ENCODE measurements at regions not wholly inside any gene's neighbourhood (a gene's known extent, or its start where the extent isn't known, plus 50 kb on each side); places are given as distances from the start of the nearest gene placed in this dataset.

DNA sequence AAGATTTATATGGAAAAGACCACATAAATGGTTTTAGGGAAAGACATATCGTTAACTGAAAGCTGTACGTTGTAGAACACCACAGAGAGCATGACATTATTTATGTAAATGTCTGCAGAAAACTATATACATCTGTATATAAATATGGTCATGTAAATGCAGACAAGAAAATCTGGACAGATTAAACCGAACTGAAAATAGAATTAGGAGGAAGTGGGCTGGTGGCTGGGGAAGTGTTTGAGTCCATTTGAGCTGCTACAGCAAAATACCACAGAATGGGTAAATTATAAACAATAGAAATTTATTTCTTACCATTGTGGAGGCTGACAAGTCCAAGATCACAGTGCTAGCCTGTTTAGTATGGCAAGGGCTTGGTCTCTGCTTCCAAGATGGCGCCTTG, 56.3 kb upstream of the USP6NL start:
- TF ChIP-seq TAF1 (IDR thresholded peaks at IDR 0.05; ENCODE audit: borderline replicate concordance, insufficient read depth, low read length) (no peak), POLR2AphosphoS5 (IDR thresholded peaks at IDR 0.05; ENCODE audit: low read depth, low read length) (no peak), FOXP2 (optimal IDR thresholded peaks at IDR 0.05; ENCODE audit: borderline replicate concordance, extremely low read depth, extremely low read length, insufficient read depth) (no peak), SIN3A (IDR thresholded peaks at IDR 0.05; ENCODE audit: borderline replicate concordance, insufficient read depth, low read length) (no peak)
- TF ChIP-seq, protein P1, sequence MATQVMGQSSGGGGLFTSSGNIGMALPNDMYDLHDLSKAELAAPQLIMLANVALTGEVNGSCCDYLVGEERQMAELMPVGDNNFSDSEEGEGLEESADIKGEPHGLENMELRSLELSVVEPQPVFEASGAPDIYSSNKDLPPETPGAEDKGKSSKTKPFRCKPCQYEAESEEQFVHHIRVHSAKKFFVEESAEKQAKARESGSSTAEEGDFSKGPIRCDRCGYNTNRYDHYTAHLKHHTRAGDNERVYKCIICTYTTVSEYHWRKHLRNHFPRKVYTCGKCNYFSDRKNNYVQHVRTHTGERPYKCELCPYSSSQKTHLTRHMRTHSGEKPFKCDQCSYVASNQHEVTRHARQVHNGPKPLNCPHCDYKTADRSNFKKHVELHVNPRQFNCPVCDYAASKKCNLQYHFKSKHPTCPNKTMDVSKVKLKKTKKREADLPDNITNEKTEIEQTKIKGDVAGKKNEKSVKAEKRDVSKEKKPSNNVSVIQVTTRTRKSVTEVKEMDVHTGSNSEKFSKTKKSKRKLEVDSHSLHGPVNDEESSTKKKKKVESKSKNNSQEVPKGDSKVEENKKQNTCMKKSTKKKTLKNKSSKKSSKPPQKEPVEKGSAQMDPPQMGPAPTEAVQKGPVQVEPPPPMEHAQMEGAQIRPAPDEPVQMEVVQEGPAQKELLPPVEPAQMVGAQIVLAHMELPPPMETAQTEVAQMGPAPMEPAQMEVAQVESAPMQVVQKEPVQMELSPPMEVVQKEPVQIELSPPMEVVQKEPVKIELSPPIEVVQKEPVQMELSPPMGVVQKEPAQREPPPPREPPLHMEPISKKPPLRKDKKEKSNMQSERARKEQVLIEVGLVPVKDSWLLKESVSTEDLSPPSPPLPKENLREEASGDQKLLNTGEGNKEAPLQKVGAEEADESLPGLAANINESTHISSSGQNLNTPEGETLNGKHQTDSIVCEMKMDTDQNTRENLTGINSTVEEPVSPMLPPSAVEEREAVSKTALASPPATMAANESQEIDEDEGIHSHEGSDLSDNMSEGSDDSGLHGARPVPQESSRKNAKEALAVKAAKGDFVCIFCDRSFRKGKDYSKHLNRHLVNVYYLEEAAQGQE (IDR thresholded peaks at IDR 0.05; ENCODE audit: insufficient read depth in 1 of 2, low read depth in 2 of 2, low read length in 2 of 2): no peak

DNA sequence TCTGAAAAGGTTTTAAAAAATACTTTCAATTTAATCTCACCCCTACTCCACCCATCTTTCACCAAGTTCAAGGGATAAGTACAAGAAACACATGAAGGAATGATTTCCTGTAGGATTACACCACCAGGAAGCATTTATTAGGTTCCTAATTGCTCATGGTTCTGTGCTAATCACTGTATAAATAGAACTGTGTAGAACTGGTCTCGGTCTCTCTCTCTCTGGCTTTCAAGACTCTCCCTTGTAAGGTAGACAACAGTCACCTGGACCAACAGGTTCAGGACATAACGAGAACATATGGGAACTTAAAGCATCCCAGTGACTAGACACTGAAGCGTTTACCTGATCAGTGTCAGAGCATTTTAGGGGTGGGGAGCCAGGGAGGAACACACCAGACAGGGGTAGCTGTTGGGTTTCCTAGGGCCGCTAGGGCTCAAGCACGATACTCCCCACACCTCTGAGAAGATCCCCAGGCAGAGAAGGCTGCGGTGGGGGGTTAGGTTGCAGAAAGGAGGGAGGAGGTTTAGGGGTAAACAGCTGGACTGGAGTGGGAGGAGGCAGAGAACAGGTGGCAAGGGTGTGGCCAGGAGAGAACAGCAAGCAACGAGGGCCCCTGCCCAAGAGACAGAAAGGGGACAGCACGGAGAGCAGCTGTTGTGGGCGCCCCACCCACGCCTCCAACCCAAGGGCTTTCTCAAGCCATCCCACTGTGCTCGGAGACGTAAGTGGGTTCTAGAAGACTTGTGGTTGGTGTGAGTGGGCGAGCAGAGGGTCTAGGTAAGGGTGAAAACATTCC, 52.5 kb upstream of the USP6NL start:
- no peak for TF ChIP-seq POLR2AphosphoS5 (IDR thresholded peaks at IDR 0.05; ENCODE audit: low read depth, low read length)
- TF ChIP-seq FOXP2 (optimal IDR thresholded peaks at IDR 0.05; ENCODE audit: borderline replicate concordance, extremely low read depth, extremely low read length, insufficient read depth): no peak
- TF ChIP-seq SIN3A (IDR thresholded peaks at IDR 0.05; ENCODE audit: borderline replicate concordance, insufficient read depth, low read length): no peak
- TF ChIP-seq, protein P1 (IDR thresholded peaks at IDR 0.05; ENCODE audit: insufficient read depth in 1 of 2, low read depth in 2 of 2, low read length in 2 of 2): no peak
- no peak for TF ChIP-seq TAF1 (IDR thresholded peaks at IDR 0.05; ENCODE audit: borderline replicate concordance, insufficient read depth, low read length)

DNA sequence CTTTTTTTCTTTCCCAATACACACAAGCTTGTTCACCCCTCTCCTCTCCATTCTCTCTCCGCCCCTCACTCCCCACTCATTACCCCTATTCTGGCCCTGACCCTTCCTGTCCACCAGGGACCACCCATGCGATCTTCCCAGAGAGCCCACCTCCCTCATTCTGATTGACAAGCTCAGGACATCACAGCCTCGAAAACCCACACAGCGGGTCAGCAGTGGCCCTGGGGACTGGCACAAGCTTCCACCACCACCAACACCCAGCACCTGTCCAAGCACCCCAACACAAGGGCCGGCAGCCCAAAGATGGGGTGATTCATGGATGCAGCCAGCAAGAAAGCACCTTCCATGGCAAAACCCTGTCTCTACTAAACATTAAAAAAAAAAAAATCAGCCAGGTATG, 50.0 kb upstream of the USP6NL start:
- TF ChIP-seq TAF1 (IDR thresholded peaks at IDR 0.05; ENCODE audit: borderline replicate concordance, insufficient read depth, low read length) (no peak), FOXP2 (optimal IDR thresholded peaks at IDR 0.05; ENCODE audit: borderline replicate concordance, extremely low read depth, extremely low read length, insufficient read depth) (no peak)

Measured in PFSK-1 (cell line).